Stomach (tissue), 8 donors: ENCODE measurements at regions not wholly inside any gene's neighbourhood (a gene's known extent, or its start where the extent isn't known, plus 50 kb on each side); places are given as distances from the start of the nearest gene placed in this dataset.

ENCODE experiments used
- DNase-seq, 2 donors: peaks; one replicate each; pipeline versions ENCODE4 v3.0.0 to v3.0.0-alpha.2; 2013 to 2019
- H3K27ac ChIP-seq, 5 donors: fragments of 200-600 bp in 4 of 5; sonication (generic) in 4 of 5; one replicate each; pipeline ENCODE4 v1.5.1; 2013 to 2019; ENCODE audit warnings: mild to moderate bottlenecking in 1 of 5, moderate library complexity in 1 of 5
- H3K27me3 ChIP-seq, 3 donors: fragments of 200-600 bp; sonication (generic); one replicate each; pipeline ENCODE4 v1.5.1; 2017 to 2019; ENCODE audit warnings: mixed run types in 1 of 3
- H3K36me3 ChIP-seq, 4 donors: fragments of 200-600 bp; sonication (generic); 1 replicate in 3 of 4; 2 replicates in 1 of 4; pipeline ENCODE4 v1.5.1; 2016 to 2019
- H3K4me1 ChIP-seq, 4 donors: fragments of 200-600 bp; sonication (generic); one replicate each; pipeline ENCODE4 v1.5.1; 2016 to 2019
- H3K4me3 ChIP-seq, 4 donors: fragments of 200-600 bp; sonication (generic) in 3 of 4; one replicate each; pipeline ENCODE4 v1.5.1; 2016 to 2019; ENCODE audit warnings: mild to moderate bottlenecking in 1 of 4
- H3K9me3 ChIP-seq, 4 donors: fragments of 200-600 bp; sonication (generic); one replicate each; pipeline ENCODE4 v1.5.1; 2016 to 2019
- CTCF ChIP-seq, 7 experiments: fragments of 450-650 bp in 4 of 7; fragments of 200-600 bp in 3 of 7; sonication (generic) in 3 of 7; IDR thresholded peaks; one replicate each; pipeline ENCODE4 v1.5.1; 2016 to 2019; ENCODE audit warnings: antibody characterized with exemption in 7 of 7, control low read depth in 2 of 7, mild to moderate bottlenecking in 1 of 7
- EP300 ChIP-seq: sonication (generic); formaldehyde crosslinking; IDR thresholded peaks from one replicate; pipeline ENCODE4 v1.6.1; 2017; ENCODE audit warnings: antibody characterized with exemption
- POLR2A ChIP-seq, 4 donors: fragments of 450-650 bp; IDR thresholded peaks; one replicate each; pipeline ENCODE4 v1.6.1; 2016; ENCODE audit warnings: antibody characterized with exemption in 4 of 4, control low read depth in 2 of 4, mild to moderate bottlenecking in 1 of 4, moderate library complexity in 1 of 4
- POLR2AphosphoS5 ChIP-seq, 3 donors: sonication (generic); formaldehyde crosslinking; IDR thresholded peaks; one replicate each; pipeline ENCODE4 v1.6.1; 2016; ENCODE audit warnings: antibody characterized with exemption in 3 of 3
- WGBS, 5 donors: extraction: QIAGEN DNeasy Blood & Tissue Kit in 3 of 5; methylation state at CpG; one replicate each; pipeline versions ENCODE4 v1.1.5 to v1.1.7; 2013 to 2018; 5-methylcytosine and 5-hydroxymethylcytosine counted together
- intact Hi-C: fragments of 100-400 bp; cut with DNase I; formaldehyde crosslinking; loops from one replicate; pipeline ENCODE4 v1.15.1; 2023; ENCODE audit warnings: low total_unique reads
- donor health status: healthy with polysubstance abuse.
- donor health status: Bipolar disorder and iron deficiency.
- donor health status: healthy.

GRCh38 chr18:76149284-76149683 is 345.8 kb downstream of the ZNF516 start:
- Histone ChIP-seq H3K36me3 (no peaks in the 10 kb centered on the region), H3K27ac (no peak overlapping the region), H3K27me3 (no peaks in the 10 kb centered on the region), H3K4me1 (no peaks in the 10 kb centered on the region), H3K9me3 (no peaks in the 10 kb centered on the region), H3K4me3 (no peak overlapping the region)
- WGBS, 5 donors, result 84 to 93% (median 89%) methylated on average over 4 of the region's 4 CpGs
- TF ChIP-seq EP300 (no peak), CTCF (IDR thresholded peaks at IDR 0.05) (no peak), POLR2A (IDR thresholded peaks at IDR 0.05) (no peak), POLR2AphosphoS5 (IDR thresholded peaks at IDR 0.05) (no peak)
- intact Hi-C loops, result no loop called here
- no peak for DNase-seq

GRCh38 chr18:76145521-76146376 is 349.3 kb downstream of the ZNF516 start:
- Histone ChIP-seq H3K27me3 (no peaks in the 10 kb centered on the region), H3K9me3 (no peaks in the 10 kb centered on the region), H3K4me1 (no peaks in the 10 kb centered on the region), H3K4me3 (no peak overlapping the region), H3K36me3 (no peaks in the 10 kb centered on the region), H3K27ac (no peak overlapping the region)
- TF ChIP-seq CTCF (IDR thresholded peaks at IDR 0.05) (no peak), POLR2AphosphoS5 (IDR thresholded peaks at IDR 0.05) (no peak), EP300 (no peak), POLR2A (IDR thresholded peaks at IDR 0.05) (no peak)
- intact Hi-C loops, result no loop called here
- 73 to 82% (median 77%) methylated on average over 23 of the region's 23 CpGs for WGBS, 5 donors
- DNase-seq, result peak in 1 of 2 donors; percentile 25

- intact Hi-C loops, result no loop called here
- H3K4me1 ChIP-seq, result no peaks in the 10 kb centered on the region
- H3K9me3 ChIP-seq, result no peaks in the 10 kb centered on the region
- H3K36me3 ChIP-seq, result no peaks in the 10 kb centered on the region
- DNase-seq, result no peak
- H3K4me3 ChIP-seq, result no peak overlapping the region
- TF ChIP-seq CTCF (IDR thresholded peaks at IDR 0.05) (no peak), POLR2AphosphoS5 (IDR thresholded peaks at IDR 0.05) (no peak), POLR2A (IDR thresholded peaks at IDR 0.05) (no peak), EP300 (no peak)
- H3K27me3 ChIP-seq, result no peaks in the 10 kb centered on the region
- 79 to 83% (median 82%) methylated on average over 17 to 18 of the region's 18 CpGs for WGBS, 5 donors
- H3K27ac ChIP-seq, result no peak overlapping the region
Observed at GRCh38 chr18:76144844-76145243, 350.2 kb downstream of the ZNF516 start.

GRCh38 chr18:76142611-76143010 is 352.4 kb downstream of the ZNF516 start:
- no peak overlapping the region for H3K27ac ChIP-seq
- H3K9me3 ChIP-seq, result no peaks in the 10 kb centered on the region
- intact Hi-C loops, result no loop called here
- no peak for DNase-seq
- H3K4me3 ChIP-seq, result no peak overlapping the region
- 77 to 86% (median 82%) methylated on average over 2 of the region's 2 CpGs for WGBS, 5 donors
- no peak for TF ChIP-seq POLR2AphosphoS5 (IDR thresholded peaks at IDR 0.05)
- no peak for TF ChIP-seq POLR2A (IDR thresholded peaks at IDR 0.05)
- TF ChIP-seq CTCF (IDR thresholded peaks at IDR 0.05), result no peak
- TF ChIP-seq EP300, result no peak
- H3K36me3 ChIP-seq, result no peaks in the 10 kb centered on the region
- no peaks in the 10 kb centered on the region for H3K27me3 ChIP-seq
- no peaks in the 10 kb centered on the region for H3K4me1 ChIP-seq
